HEK293 (cell line): ENCODE measurements at regions not wholly inside any gene's neighbourhood (a gene's known extent, or its start where the extent isn't known, plus 50 kb on each side); places are given as distances from the start of the nearest gene placed in this dataset.

Source experiments
- CTCF ChIA-PET: fragments of 350-600 bp; formaldehyde crosslinking; extraction: SDS; loops from one replicate; lab custom pipeline; 2021; ENCODE audit warnings: antibody characterized with exemption; lab: Yijun Ruan, JAX
- POLR2A ChIA-PET: fragments of 300-600 bp; formaldehyde crosslinking; extraction: SDS; loops from one replicate; lab custom pipeline; 2020; ENCODE audit warnings: antibody characterized with exemption, inconsistent platforms; lab: Yijun Ruan, JAX
- H3K27ac ChIP-seq: fragments of 200-500 bp; sonication (Bioruptor generic); 2 replicates; pipeline ENCODE4 v1.5.1; 2014; ENCODE audit warnings: low read depth, low read length, control low read depth, inconsistent platforms; ENCODE audit errors: extremely low read depth
- H3K36me3 ChIP-seq, 2 experiments: fragments of 200-500 bp in 1 of 2; sonication (Bioruptor generic) in 1 of 2; 1 replicate in 1 of 2; 2 replicates in 1 of 2; pipeline ENCODE4 v1.5.1; 2014 to 2017; ENCODE audit warnings: inconsistent platforms in 2 of 2, low read length in 2 of 2; ENCODE audit not compliant: control insufficient read depth in 2 of 2, insufficient read depth in 1 of 2
- H3K4me1 ChIP-seq: fragments of 200-500 bp; sonication (Bioruptor generic); 2 replicates; pipeline ENCODE4 v1.5.1; 2014; ENCODE audit warnings: mild to moderate bottlenecking, low read length, inconsistent platforms; ENCODE audit not compliant: control insufficient read depth, insufficient read depth
- H3K4me3 ChIP-seq: 2 replicates; pipeline ENCODE4 v1.5.1; 2011; ENCODE audit warnings: low read depth, mild to moderate bottlenecking, control low read depth, low read length, moderate library complexity
- H3K9me3 ChIP-seq: fragments of 200-500 bp; sonication (Bioruptor generic); 2 replicates; pipeline ENCODE4 v1.5.1; 2014; ENCODE audit warnings: low read depth, low read length, inconsistent platforms; ENCODE audit not compliant: control insufficient read depth, insufficient read depth
- ZNF184 ChIP-seq: fragments of 450-650 bp; IDR thresholded peaks from 2 replicates; pipeline ENCODE4 v1.5.1; 2018; ENCODE audit warnings: missing biosample characterization, mild to moderate bottlenecking, missing genetic modification characterization
- ZNF311 ChIP-seq: fragments of 450-650 bp; formaldehyde crosslinking; IDR thresholded peaks from 2 replicates; pipeline ENCODE4 v1.5.1; 2017; ENCODE audit warnings: missing biosample characterization, missing genetic modification characterization, borderline replicate concordance
- ZNF391 ChIP-seq: fragments of 450-650 bp; formaldehyde crosslinking; IDR thresholded peaks from 2 replicates; pipeline ENCODE4 v1.5.1; 2016; ENCODE audit warnings: low read depth, missing biosample characterization, missing genetic modification characterization, borderline replicate concordance
- ZNF510 ChIP-seq: fragments of 450-650 bp; formaldehyde crosslinking; IDR thresholded peaks from 2 replicates; pipeline ENCODE4 v1.5.1; 2018; ENCODE audit warnings: mild to moderate bottlenecking, missing genetic modification characterization, missing biosample characterization; ENCODE audit not compliant: insufficient replicate concordance
- ZNF548 ChIP-seq: fragments of 450-650 bp; formaldehyde crosslinking; IDR thresholded peaks from 2 replicates; pipeline ENCODE4 v1.5.1; 2016; ENCODE audit warnings: missing biosample characterization, missing genetic modification characterization
- ZNF626 ChIP-seq: fragments of 450-650 bp; sonication (Bioruptor Pico); formaldehyde crosslinking; IDR thresholded peaks from 2 replicates; pipeline ENCODE4 v1.5.1; 2018; ENCODE audit warnings: missing biosample characterization, missing genetic modification characterization, inconsistent platforms
- TF ChIP-seq, protein P1 (sequence below): fragments of 450-650 bp; formaldehyde crosslinking; IDR thresholded peaks from 2 replicates; pipeline ENCODE4 v1.5.1; 2016; ENCODE audit warnings: missing biosample characterization, missing genetic modification characterization
- TF ChIP-seq, protein P2 (sequence below): fragments of 450-650 bp; formaldehyde crosslinking; IDR thresholded peaks from 2 replicates; pipeline ENCODE4 v1.5.1; 2016; ENCODE audit warnings: missing biosample characterization, missing genetic modification characterization
- TF ChIP-seq, protein P3 (sequence below): fragments of 450-650 bp; formaldehyde crosslinking; IDR thresholded peaks from 2 replicates; pipeline ENCODE4 v1.5.1; 2016; ENCODE audit warnings: missing biosample characterization, missing genetic modification characterization
- TF ChIP-seq, protein P4 (sequence below): fragments of 450-650 bp; formaldehyde crosslinking; IDR thresholded peaks from 2 replicates; pipeline ENCODE4 v1.5.1; 2016; ENCODE audit warnings: missing biosample characterization, missing genetic modification characterization
- TF ChIP-seq, protein P5 (sequence below): fragments of 450-650 bp; formaldehyde crosslinking; IDR thresholded peaks from 2 replicates; pipeline ENCODE4 v1.5.1; 2016; ENCODE audit warnings: missing biosample characterization, missing genetic modification characterization
- TF ChIP-seq, protein P6 (sequence below): fragments of 450-650 bp; formaldehyde crosslinking; IDR thresholded peaks from 2 replicates; pipeline ENCODE4 v1.5.1; 2016; ENCODE audit warnings: missing biosample characterization, missing genetic modification characterization

DNA sequence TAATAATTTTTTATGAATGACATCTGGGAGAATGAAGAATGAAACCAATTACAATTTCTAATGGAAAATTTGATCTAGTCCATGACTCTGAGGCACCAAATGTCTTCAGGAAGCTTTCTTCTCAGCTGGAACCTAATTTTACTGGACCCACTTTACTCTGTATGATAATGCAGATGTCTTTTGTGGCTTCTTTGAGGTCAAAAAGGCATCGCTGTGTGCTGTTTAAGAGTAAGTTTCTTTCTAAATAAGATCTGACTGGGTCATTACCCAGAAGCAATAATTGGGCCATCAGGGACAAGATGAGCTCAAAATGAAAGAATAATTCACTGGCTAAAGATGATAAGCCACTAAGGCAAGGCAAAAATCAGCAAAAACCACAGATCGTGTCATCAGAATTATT is 633.4 kb downstream of the PSAT1 start (continued):
- TF ChIP-seq, protein P1, sequence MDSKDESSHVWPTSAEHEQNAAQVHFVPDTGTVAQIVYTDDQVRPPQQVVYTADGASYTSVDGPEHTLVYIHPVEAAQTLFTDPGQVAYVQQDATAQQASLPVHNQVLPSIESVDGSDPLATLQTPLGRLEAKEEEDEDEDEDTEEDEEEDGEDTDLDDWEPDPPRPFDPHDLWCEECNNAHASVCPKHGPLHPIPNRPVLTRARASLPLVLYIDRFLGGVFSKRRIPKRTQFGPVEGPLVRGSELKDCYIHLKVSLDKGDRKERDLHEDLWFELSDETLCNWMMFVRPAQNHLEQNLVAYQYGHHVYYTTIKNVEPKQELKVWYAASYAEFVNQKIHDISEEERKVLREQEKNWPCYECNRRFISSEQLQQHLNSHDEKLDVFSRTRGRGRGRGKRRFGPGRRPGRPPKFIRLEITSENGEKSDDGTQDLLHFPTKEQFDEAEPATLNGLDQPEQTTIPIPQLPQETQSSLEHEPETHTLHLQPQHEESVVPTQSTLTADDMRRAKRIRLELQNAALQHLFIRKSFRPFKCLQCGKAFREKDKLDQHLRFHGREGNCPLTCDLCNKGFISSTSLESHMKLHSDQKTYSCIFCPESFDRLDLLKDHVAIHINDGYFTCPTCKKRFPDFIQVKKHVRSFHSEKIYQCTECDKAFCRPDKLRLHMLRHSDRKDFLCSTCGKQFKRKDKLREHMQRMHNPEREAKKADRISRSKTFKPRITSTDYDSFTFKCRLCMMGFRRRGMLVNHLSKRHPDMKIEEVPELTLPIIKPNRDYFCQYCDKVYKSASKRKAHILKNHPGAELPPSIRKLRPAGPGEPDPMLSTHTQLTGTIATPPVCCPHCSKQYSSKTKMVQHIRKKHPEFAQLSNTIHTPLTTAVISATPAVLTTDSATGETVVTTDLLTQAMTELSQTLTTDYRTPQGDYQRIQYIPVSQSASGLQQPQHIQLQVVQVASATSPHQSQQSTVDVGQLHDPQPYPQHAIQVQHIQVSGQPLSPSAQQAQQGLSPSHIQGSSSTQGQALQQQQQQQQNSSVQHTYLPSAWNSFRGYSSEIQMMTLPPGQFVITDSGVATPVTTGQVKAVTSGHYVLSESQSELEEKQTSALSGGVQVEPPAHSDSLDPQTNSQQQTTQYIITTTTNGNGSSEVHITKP (tag by site-specific recombination): no peak
- TF ChIP-seq, protein P2, sequence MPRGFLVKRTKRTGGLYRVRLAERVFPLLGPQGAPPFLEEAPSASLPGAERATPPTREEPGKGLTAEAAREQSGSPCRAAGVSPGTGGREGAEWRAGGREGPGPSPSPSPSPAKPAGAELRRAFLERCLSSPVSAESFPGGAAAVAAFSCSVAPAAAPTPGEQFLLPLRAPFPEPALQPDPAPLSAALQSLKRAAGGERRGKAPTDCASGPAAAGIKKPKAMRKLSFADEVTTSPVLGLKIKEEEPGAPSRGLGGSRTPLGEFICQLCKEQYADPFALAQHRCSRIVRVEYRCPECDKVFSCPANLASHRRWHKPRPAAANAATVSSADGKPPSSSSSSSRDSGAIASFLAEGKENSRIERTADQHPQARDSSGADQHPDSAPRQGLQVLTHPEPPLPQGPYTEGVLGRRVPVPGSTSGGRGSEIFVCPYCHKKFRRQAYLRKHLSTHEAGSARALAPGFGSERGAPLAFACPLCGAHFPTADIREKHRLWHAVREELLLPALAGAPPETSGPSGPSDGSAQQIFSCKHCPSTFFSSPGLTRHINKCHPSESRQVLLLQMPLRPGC (tag by site-specific recombination): no peak
- TF ChIP-seq, protein P3, sequence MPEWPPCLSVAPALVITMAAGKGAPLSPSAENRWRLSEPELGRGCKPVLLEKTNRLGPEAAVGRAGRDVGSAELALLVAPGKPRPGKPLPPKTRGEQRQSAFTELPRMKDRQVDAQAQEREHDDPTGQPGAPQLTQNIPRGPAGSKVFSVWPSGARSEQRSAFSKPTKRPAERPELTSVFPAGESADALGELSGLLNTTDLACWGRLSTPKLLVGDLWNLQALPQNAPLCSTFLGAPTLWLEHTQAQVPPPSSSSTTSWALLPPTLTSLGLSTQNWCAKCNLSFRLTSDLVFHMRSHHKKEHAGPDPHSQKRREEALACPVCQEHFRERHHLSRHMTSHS (tag by site-specific recombination): no peak
- TF ChIP-seq, protein P4, sequence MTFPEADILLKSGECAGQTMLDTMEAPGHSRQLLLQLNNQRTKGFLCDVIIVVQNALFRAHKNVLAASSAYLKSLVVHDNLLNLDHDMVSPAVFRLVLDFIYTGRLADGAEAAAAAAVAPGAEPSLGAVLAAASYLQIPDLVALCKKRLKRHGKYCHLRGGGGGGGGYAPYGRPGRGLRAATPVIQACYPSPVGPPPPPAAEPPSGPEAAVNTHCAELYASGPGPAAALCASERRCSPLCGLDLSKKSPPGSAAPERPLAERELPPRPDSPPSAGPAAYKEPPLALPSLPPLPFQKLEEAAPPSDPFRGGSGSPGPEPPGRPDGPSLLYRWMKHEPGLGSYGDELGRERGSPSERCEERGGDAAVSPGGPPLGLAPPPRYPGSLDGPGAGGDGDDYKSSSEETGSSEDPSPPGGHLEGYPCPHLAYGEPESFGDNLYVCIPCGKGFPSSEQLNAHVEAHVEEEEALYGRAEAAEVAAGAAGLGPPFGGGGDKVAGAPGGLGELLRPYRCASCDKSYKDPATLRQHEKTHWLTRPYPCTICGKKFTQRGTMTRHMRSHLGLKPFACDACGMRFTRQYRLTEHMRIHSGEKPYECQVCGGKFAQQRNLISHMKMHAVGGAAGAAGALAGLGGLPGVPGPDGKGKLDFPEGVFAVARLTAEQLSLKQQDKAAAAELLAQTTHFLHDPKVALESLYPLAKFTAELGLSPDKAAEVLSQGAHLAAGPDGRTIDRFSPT (tag by site-specific recombination): no peak
- TF ChIP-seq, protein P5, sequence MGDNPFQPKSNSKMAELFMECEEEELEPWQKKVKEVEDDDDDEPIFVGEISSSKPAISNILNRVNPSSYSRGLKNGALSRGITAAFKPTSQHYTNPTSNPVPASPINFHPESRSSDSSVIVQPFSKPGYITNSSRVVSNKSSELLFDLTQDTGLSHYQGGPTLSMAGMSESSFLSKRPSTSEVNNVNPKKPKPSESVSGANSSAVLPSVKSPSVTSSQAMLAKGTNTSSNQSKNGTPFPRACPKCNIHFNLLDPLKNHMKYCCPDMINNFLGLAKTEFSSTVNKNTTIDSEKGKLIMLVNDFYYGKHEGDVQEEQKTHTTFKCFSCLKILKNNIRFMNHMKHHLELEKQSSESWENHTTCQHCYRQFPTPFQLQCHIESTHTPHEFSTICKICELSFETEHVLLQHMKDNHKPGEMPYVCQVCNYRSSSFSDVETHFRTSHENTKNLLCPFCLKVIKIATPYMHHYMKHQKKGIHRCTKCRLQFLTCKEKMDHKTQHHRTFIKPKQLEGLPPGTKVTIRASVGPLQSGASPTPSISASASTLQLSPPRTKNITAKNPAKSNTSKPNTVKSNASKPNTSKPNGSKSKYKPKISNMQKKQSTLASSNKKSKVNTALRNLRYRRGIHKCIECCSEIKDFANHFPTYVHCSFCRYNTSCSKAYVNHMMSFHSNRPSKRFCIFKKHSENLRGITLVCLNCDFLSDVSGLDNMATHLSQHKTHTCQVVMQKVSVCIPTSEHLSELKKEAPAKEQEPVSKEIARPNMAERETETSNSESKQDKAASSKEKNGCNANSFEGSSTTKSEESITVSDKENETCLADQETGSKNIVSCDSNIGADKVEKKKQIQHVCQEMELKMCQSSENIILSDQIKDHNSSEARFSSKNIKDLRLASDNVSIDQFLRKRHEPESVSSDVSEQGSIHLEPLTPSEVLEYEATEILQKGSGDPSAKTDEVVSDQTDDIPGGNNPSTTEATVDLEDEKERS (tag by site-specific recombination): no peak
- TF ChIP-seq, all 188 proteins: peak for 0

DNA sequence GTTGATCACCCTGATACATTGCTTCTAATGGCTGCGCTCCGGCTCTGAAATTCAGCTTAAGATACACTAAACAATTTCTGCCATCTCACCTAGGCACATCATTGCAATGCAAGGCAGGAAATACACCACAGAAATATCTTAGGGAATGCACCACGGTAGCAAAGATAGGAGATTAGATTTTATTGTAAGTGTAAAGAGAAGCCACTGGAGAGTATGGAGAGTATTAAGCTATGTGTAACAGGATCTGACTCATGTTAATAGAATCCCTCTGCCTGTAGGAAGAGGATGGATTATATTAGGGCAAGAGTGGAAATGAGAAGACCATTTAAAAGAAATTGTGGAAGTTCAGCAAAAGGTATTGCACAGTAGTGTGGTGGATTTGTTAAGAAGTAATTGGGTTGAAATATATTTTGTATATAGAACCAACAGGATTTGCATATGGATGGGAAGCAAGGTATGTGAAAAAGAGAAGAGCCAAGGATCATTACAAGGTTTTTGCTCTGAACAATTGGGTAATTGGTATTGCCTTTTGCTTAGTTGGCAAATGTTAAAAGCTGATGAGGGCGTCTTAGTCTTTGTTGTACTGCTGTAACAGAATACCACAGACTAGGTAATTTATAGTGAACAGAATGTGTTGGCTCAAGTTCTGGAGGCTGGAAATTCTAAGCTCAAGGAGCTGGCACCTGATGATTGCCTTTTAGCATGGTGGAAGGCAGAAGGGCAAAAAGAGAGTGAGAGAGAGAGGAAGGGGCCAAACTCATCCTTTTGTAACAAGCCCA is 636.1 kb downstream of the PSAT1 start:
- Histone ChIP-seq H3K4me1 (no peaks in the 10 kb centered on the region), H3K27ac (no peak overlapping the region), H3K9me3 (no peaks in the 10 kb centered on the region)
- TF ChIP-seq ZNF548 (tag by site-specific recombination) (no peak), ZNF391 (tag by site-specific recombination) (no peak), ZNF626 (no peak), ZNF311 (tag by site-specific recombination) (no peak), ZNF510 (no peak), ZNF184 (tag by site-specific recombination) (no peak)
- TF ChIP-seq, protein P6, sequence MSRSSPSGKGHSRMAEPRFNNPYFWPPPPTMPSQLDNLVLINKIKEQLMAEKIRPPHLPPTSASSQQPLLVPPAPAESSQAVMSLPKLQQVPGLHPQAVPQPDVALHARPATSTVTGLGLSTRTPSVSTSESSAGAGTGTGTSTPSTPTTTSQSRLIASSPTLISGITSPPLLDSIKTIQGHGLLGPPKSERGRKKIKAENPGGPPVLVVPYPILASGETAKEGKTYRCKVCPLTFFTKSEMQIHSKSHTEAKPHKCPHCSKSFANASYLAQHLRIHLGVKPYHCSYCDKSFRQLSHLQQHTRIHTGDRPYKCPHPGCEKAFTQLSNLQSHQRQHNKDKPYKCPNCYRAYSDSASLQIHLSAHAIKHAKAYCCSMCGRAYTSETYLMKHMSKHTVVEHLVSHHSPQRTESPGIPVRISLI: no peak
- TF ChIP-seq, all 188 proteins: peak for 0
- ChIA-PET CTCF (no interaction called here), POLR2A (no interaction called here)
- Histone ChIP-seq H3K4me3 (no peak overlapping the region), H3K36me3 (no peaks in the 10 kb centered on the region)
